H4 (cell line): ENCODE measurements at regions not wholly inside any gene's neighbourhood (a gene's known extent, or its start where the extent isn't known, plus 50 kb on each side); places are given as distances from the start of the nearest gene placed in this dataset.

Experiments used
- DNase-seq: peaks from one replicate; pipeline ENCODE4 v3.0.0-alpha.2; 2015; ENCODE audit warnings: low spot score

- no peak for DNase-seq
These were observed 196.9 kb upstream of the GRID2 start for GRCh38 chr4:92106816-92107215.

DNA sequence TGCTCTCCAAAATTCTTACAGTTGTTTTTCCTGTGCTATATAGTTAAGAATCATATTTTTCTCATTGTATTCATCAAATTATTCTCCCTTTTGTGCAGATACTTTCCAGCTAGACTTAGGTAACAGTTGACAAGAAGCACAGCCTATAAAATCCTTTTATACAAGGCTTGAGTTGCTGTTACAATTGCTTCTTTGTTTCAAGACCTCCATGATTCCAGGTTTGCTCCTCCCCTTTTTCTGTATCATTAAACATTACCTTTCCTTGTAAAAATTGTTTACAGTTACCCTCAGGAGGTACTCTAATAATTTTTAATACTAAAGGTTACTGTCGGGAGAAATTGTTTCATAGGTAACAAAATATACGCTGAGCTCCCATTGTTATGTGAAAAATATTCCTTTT, 192.3 kb upstream of the GRID2 start:
- no peak for DNase-seq

- no peak for DNase-seq
These were observed 191.0 kb upstream of the GRID2 start for GRCh38 chr4:92112805-92113204.

DNA sequence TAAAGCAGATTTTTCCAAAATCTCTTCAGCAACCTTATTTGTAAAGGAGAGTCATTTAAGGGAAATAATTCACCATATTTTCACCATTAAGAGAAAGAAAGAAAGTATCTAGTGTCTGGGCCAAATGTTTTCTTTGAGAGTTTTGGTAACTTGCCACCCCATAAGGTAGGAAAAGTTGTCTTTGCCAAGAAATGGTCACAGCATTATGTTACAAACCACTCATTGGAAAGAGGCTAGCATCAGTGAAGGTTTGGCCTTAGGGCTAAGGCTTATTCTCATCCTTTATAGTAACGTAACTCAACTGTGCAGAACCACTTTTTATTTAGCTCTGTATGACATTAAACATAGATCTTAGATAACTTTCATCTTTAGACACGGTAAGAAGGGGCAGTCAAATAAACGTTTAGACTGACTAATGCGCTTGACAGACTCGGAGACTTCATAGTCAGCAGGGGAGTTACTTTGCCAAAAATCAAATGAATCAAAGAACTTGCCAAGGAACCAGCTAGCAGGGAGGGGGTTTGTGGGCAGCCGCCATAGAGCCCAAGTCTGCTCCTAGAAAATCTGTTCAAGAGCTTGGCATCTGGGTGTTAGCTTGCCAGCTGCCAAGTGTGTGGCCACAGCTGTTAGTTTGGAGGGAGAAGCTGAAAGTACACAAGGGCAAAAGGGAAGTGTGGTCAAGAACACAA, 182.8 kb upstream of the GRID2 start:
- DNase-seq = peak; percentile 93

DNA sequence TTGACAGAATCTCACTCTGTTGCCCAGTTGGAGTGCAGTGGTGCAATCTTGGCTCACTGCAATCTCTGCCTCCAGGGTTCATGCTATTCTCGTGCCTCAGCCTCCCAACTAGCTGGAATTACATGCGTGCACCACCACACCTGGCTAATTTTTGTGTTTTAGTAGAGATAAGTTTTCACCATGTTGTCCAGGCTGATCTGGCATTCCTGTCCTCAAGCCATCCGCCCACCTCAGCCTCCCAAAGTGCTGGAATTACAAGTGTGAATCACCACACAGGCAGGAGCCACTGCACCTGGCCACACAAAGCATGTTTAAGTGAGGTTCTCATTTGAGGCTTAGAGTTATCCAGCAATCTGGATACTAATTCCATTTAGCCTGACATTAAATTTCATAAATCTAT, 180.9 kb upstream of the GRID2 start:
- DNase-seq = no peak

- DNase-seq = no peak
These were observed 175.1 kb upstream of the GRID2 start for GRCh38 chr4:92128676-92129075.

DNA sequence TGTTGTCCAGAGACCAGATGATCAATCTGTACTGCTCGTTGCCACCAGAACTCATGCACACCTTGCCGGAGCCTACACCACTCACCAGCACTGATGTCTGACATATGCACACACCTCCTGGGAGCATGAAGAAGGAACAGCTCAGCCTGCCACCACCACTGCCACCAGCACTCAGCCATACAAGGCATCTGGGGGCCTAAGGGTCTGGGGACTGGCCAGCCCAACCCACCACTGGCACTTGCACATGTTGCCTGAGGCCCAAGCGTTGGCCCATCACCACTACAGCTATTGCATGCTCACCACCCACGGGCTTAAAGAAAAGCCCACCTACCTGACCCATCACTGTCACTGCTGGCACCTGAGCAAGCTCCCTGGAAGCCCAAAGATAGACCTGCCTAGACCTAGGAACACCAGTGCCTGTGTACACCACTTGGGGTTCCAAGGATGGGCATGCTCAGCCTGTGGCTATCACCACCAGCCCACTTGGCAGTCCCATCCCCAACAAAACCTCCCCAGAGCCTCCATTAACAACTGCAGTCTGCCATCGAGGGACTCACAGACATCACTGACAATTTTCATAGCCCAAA, 174.3 kb upstream of the GRID2 start:
- DNase-seq = no peak

- no peak for DNase-seq
These were observed 167.3 kb upstream of the GRID2 start for GRCh38 chr4:92136434-92136833.

DNA sequence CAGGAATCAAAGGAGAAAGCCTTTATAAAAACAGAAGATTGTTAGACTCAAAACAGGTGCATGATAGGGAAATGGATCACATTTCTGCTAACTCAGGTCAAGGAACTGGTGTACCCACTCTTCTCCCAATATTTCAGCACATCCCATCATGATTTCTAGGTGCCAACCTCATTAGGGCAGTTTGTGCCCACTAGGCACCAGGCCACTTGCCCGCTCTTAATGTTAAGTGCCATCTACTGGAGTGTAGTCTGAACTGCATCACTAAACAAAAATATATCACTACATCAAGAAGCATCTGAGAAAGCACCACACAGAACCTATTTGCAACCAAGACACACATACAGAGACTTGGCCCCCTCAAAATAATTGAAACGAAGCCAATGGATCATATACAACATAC, 140.4 kb upstream of the GRID2 start:
- DNase-seq = peak; percentile 19

GRCh38 chr4:92170340-92170739, 133.4 kb upstream of the GRID2 start:
- DNase-seq = no peak

GRCh38 chr4:92172203-92172602, 131.6 kb upstream of the GRID2 start:
- no peak for DNase-seq

DNA sequence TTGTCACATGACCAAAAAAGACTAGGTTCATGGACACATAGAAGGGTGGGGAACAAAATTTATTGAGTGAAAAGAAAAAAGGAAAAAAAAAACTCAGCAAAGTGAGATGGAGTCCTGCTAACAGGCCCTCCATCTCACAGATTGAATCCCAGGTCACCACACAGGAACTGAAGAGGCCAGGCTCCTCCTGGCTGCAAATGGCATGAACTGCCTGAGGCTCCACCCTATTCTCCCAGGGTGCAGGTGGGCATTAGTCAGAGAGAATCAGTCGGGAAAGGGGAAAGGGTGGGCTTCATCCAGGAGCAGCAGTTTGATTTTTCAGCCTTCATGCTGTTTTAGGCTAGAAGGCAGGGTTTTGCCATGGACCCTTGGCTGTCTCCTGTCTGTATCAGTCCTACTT, 128.5 kb upstream of the GRID2 start:
- DNase-seq = peak; percentile 13

DNA sequence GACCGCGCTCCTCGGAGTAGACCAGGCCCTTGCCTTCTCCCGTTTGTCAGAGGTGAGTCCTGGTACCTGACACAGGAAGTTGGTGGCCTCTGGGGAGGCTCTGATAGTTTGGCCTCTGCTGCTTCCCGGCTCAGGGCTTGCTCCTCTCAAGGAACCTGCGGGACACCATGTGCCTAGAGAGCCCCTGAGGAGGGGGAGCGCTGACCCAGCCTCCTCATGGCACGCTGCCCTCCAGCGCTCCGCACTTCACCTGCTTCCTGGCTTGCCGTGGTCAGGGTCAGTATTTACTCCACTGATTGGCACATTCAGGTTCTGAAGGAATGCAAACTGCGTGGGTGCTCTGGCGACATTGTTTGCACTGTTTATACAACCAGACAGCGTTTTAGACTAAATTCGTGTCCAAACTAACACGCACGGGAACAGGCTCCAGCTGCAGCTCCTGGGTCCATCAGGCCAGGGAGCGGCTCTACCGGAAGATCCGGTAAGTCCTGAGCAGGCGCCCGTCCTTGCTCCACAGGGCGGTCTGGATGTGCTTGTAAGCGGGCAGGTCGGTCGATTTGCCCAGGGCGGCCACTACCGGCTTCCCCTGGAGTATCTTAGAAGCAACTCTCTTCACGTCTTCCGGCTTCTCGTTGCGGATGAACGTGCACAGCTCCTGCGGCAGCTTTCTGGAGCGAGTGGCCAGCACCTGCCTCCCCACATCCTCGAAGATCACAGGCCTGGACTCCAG, 121.6 kb upstream of the GRID2 start:
- no peak for DNase-seq

DNA sequence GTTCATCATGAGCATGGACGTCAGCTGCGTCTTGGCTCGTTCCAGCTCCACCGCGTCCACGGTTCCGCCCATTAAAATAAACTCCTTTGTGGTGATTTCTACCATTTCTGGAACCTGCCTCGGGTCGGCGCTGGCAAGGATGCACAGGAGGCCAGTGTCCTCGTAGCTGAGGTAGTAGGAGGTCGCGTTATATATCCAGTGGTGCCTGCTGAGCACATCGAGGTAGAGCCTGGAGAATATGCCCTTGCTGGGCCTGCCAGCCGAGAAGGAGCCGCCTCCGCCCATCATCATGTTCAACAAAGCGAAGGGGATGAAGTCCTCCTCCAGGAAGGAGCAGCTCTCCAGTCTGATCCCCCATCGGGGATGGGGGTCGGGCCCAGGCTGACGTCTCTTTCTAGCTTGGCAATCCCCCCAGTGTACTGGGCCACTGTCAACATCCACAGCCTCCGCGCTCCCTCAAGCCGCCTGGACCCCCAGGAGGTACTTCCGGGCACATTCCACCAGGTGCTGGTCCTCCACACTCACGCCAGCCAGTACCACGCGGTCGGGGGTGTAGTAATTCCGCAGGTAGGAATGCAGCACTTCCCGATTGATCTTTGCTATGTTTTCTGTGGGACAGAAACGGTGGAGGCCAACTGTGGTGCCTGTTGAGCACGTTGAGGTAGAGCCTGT, 120.9 kb upstream of the GRID2 start:
- no peak for DNase-seq

DNA sequence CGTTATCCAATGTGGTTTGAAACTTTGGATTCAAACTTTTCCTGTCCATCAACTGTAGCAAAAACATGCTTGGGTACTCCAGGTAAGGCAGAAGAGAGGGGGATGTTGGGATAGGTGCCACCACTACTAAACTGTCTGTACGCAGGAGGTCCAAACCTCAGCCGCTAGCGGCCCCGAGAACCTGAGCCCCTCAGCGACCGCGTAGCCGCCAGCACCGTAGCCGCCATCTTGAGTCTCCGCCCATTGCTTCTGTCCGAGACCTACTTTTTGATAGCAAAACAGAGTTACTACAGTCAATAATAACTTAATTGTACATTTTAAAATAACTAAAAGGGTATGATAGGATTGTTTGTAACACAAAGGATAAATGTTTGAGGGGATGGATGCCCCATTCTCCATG, 119.9 kb upstream of the GRID2 start:
- DNase-seq = no peak

GRCh38 chr4:92184566-92184965, 119.2 kb upstream of the GRID2 start:
- no peak for DNase-seq

GRCh38 chr4:92186239-92186638, 117.5 kb upstream of the GRID2 start:
- DNase-seq = no peak

DNA sequence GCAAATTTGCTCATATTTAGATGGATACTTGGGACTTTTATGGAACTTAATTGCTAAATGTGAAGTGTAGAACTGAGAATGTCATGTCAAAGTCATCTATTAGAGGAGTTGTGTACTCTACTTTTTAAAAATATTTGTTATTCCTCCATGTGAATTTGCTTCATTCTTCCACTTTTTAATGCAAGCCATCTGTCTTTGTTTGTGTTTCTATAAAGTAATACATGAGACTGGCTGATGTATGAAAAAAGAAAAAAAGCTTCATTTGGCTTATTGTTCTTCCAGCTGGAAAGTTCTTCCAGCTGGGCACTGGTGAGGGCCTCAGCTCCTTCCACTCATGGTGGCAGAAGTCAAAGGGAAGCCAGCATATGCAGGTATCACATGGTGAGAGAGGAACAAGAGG, 114.6 kb upstream of the GRID2 start:
- DNase-seq = no peak

- DNase-seq = no peak
These were observed 105.1 kb upstream of the GRID2 start for GRCh38 chr4:92198711-92199110.

DNA sequence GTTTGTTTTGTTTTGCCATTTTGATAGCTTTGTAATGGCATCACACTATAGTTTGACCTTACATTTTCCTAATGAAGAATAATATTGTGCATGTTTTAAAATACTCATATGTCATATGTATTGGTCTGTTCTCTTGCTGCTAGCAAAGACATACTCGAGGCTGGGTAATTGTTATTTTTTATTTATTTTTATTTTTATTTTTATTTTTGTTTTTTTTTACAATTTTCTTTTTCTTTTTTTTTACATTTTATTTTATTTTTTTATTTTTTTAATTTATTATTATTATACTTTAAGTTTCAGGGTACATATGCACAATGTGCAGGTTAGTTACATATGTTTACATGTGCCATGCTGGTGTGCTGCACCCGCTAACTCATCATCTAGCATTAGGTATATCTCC, 104.6 kb upstream of the GRID2 start:
- DNase-seq = no peak

DNA sequence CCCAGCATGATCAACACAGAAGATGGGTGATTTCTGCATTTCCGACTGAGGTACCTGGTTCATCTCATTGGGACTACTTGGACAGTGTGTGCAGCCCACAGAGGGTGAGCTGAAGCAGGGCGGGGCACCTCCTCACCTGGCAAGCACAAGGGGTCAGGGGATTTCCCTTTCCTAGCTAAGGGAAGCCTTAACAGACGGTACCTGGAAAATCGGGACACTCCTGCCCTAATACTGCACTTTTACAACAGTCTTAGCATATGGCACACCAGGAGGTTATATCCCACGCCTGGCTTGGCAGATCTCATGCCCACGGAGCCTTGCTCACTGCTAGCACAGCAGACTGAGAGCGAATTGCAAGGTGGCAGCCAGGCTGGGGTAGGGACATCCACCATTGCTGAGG, 92.9 kb upstream of the GRID2 start:
- no peak for DNase-seq

- no peak for DNase-seq
These were observed 88.3 kb upstream of the GRID2 start for GRCh38 chr4:92215476-92215875.

DNA sequence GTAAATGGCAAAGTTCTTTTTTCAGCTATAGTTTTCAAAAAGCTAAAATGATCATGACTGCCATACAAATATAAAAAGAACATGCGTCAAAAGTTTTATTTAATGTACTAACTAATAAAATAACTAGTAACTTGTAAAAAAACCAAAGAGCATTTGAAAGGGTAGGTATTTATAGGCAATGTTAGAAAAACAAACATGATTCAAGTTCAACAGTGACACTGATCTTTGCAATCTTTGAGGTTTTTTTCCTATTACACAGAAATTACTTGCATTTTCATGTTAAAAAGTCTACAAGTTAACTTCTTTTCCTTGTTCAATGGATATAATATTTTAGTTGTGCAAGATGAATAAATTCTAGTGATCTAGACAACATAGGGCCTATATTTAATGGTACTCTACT, 72.3 kb upstream of the GRID2 start:
- DNase-seq = no peak
